Endothelial cell of umbilical vein (primary cell): ENCODE measurements at regions not wholly inside any gene's neighbourhood (a gene's known extent, or its start where the extent isn't known, plus 50 kb on each side); places are given as distances from the start of the nearest gene placed in this dataset.

Experiments
- BruUV-seq: library from RNA; stranded (reverse); fragments of 400-500 nt; replicated peaks from 2 replicates; lab custom pipeline; 2021; lab: Mats Ljungman, UMichigan
- CTCF ChIA-PET: fragments of 300-600, 350-600 bp; sonication (Branson Sonifier 250); formaldehyde crosslinking; loops from one replicate; lab custom pipeline; 2021; ENCODE audit warnings: antibody characterized with exemption, inconsistent platforms; lab: Charles Lee
- POLR2A ChIA-PET: fragments of 300-600, 350-600 bp; sonication (Branson Sonifier 250); formaldehyde crosslinking; loops from one replicate; lab custom pipeline; 2021; ENCODE audit warnings: antibody characterized with exemption, inconsistent platforms; lab: Charles Lee
- DNase-seq: peaks from one replicate; pipeline ENCODE4 v3.0.0-alpha.2; 2011; ENCODE audit warnings: low read depth, low spot score
- FAIRE-seq: peaks from 2 replicates; lab custom pipeline; 2011; peaks lifted over from hg19 to GRCh38; lab: Jason Lieb, UNC
- H2AFZ ChIP-seq: 2 replicates; pipeline ENCODE4 v1.6.0; 2012; ENCODE audit warnings: low read depth, low read length, control low read depth, inconsistent platforms
- H3K27ac ChIP-seq: 2 replicates; pipeline ENCODE4 v1.5.1; 2011; ENCODE audit warnings: low read depth, mild to moderate bottlenecking, control low read depth, low read length, moderate library complexity; ENCODE audit not compliant: insufficient read depth
- H3K27me3 ChIP-seq, 2 experiments: 2 replicates each; pipeline versions ENCODE4 v1.6.0 to v1.6.1; 2011; ENCODE audit warnings: low read length in 2 of 2, mixed read lengths in 1 of 2; ENCODE audit not compliant: control insufficient read depth in 2 of 2, insufficient read depth in 2 of 2
- H3K36me3 ChIP-seq, 2 experiments: 2 replicates in 1 of 2; 3 replicates in 1 of 2; pipeline ENCODE4 v1.5.1; 2011; ENCODE audit warnings: low read length in 2 of 2, mild to moderate bottlenecking in 1 of 2, moderate library complexity in 1 of 2; ENCODE audit not compliant: control insufficient read depth in 2 of 2, insufficient read depth in 2 of 2; ENCODE audit errors: extremely low read depth in 1 of 2
- H3K4me1 ChIP-seq: 3 replicates; pipeline ENCODE4 v1.5.1; 2011; ENCODE audit warnings: mild to moderate bottlenecking, low read length; ENCODE audit not compliant: control insufficient read depth, insufficient read depth; ENCODE audit errors: extremely low read depth
- H3K4me2 ChIP-seq: 2 replicates; pipeline ENCODE4 v1.6.1; 2011; ENCODE audit warnings: low read length, control low read depth, mixed read lengths; ENCODE audit not compliant: insufficient read depth
- H3K4me3 ChIP-seq, 3 experiments: fragments of 200-600 bp in 1 of 3; sonication (generic), shearing (Covaris generic) in 1 of 3; replicated peaks in 1 of 3; 2 replicates each; pipeline ENCODE4 v1.5.1; 2011 to 2016; ENCODE audit warnings: control low read depth in 3 of 3, low read length in 3 of 3, mild to moderate bottlenecking in 2 of 3, inconsistent platforms in 1 of 3, low read depth in 1 of 3, moderate library complexity in 1 of 3; ENCODE audit not compliant: insufficient read depth in 1 of 3
- H3K79me2 ChIP-seq: 2 replicates; pipeline ENCODE4 v1.6.0; 2012; ENCODE audit warnings: low read length, inconsistent platforms; ENCODE audit not compliant: control insufficient read depth, insufficient read depth
- H3K9ac ChIP-seq: replicated peaks from 2 replicates; pipeline ENCODE3; 2011; ENCODE audit warnings: low read length, control low read depth; ENCODE audit not compliant: insufficient read depth; ENCODE audit errors: extremely low read depth
- H3K9me1 ChIP-seq: replicated peaks from 3 replicates; pipeline ENCODE4 v1.6.0; 2011; ENCODE audit warnings: mild to moderate bottlenecking, low read length; ENCODE audit not compliant: control insufficient read depth, insufficient read depth; ENCODE audit errors: extremely low read depth
- H3K9me3 ChIP-seq: replicated peaks from 2 replicates; pipeline ENCODE4 v1.5.1; 2012; ENCODE audit warnings: low read length, inconsistent platforms; ENCODE audit not compliant: control insufficient read depth, insufficient read depth
- H4K20me1 ChIP-seq: replicated peaks from 2 replicates; pipeline ENCODE3; 2011; ENCODE audit warnings: mild to moderate bottlenecking, low read length; ENCODE audit not compliant: control insufficient read depth, insufficient read depth; ENCODE audit errors: extremely low read depth
- CTCF ChIP-seq, 2 donors: IDR thresholded peaks; 1 replicate in 1 of 2; 2 replicates in 1 of 2; pipeline ENCODE4 v1.5.1; 2011; ENCODE audit warnings: low read length in 2 of 2, mild to moderate bottlenecking in 2 of 2, moderate library complexity in 2 of 2, control low read depth in 1 of 2, inconsistent platforms in 1 of 2, low read depth in 1 of 2; ENCODE audit not compliant: insufficient read depth in 1 of 2; ENCODE audit errors: extremely low read depth in 1 of 2
- EZH2 ChIP-seq: IDR thresholded peaks from 2 replicates; pipeline ENCODE4 v1.6.1; 2012; ENCODE audit warnings: borderline replicate concordance, low read depth, mild to moderate bottlenecking, moderate library complexity, low read length, inconsistent platforms; ENCODE audit not compliant: severe bottlenecking
- FOS ChIP-seq: IDR thresholded peaks from 2 replicates; pipeline ENCODE4 v1.6.1; 2011; ENCODE audit warnings: mild to moderate bottlenecking, low read length, moderate library complexity, borderline replicate concordance; ENCODE audit not compliant: insufficient read depth
- POLR2A ChIP-seq: IDR thresholded peaks from 2 replicates; pipeline ENCODE4 v1.6.1; 2012; ENCODE audit warnings: low read depth, mild to moderate bottlenecking, control low read depth, low read length
- dilution Hi-C: fragments of 300-500 bp; cut with MboI; formaldehyde crosslinking; loops from one replicate; pipeline ENCODE4 v1.15.0; 2019; ENCODE audit warnings: low sequenced_read_pairs; ENCODE audit not compliant: extremely low pct_ligation_motif_present
- intact Hi-C: fragments of 100-400 bp; cut with micrococcal nuclease; formaldehyde crosslinking; loops from one replicate; pipeline ENCODE4 v1.10.0; 2022

DNA sequence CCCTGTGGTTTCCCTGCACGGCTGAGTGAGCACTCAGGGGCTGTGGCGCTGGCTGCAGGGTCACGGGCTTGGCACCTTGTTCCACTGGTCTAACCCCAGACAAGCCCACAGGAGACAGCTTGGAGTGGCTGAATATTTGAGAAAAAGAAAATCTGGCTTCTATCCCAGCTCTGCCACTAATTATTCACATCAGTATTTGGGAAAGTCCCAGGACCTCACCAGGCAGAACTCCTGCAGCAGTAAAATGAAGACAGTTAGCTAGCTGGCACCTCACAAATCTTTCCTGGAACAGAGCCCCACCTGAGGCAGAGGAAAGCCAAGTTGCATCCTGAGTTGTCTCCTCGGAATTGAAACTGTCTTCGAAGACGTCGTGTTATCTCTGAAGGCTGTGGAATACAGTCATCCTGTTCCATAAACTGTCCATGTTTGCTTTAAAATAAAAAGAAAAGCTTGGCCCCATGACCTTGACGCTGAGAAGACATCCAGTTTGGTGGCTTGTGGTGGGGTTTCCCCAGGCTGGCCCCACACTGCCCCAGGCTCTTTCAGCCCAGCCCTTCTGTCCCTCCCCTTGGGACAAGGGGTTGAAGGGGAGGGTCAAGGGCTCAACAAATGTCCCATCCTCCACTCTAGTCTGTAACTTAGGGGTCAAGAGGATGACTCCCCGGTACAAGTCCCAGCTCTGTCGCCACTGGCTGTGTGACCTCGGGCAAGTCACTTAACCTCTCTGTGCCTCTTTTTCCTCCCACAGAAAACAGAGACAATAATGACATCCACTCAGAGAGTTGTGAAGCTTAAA is 93.8 kb upstream of the TMPRSS2 start:
- H3K9me1 ChIP-seq: no peaks in the 10 kb centered on the region
- no peak overlapping the region for H3K4me2 ChIP-seq
- H3K4me1 ChIP-seq: no peaks in the 10 kb centered on the region
- H3K9me3 ChIP-seq: no peaks in the 10 kb centered on the region
- H3K27me3 ChIP-seq: no peaks in the 10 kb centered on the region
- H4K20me1 ChIP-seq: no peaks in the 10 kb centered on the region
- H3K4me3 ChIP-seq: no peak overlapping the region
- no peaks in the 10 kb centered on the region for H3K79me2 ChIP-seq
- DNase-seq (no peak), FAIRE-seq (no peak)
- ChIA-PET CTCF (interaction anchor here (0.7 to 1.2 kb wide), 3 partner anchors 11 to 318 kb away, joined by 3 read pairs; no protein-coding TSS in a partner anchor), POLR2A (no interaction called here)
- dilution Hi-C loops (no loop called here), intact Hi-C loops (no loop called here)
- no peak overlapping the region for H2AFZ ChIP-seq
- H3K27ac ChIP-seq: no peak overlapping the region
- BruUV-seq: no TSS peak
- H3K36me3 ChIP-seq: no peaks in the 10 kb centered on the region
- no peak for TF ChIP-seq EZH2
- no peak for TF ChIP-seq FOS
- TF ChIP-seq POLR2A: no peak
- no peak for TF ChIP-seq CTCF (IDR thresholded peaks at IDR 0.05; ENCODE audit: extremely low read depth in 1 of 2, insufficient read depth in 1 of 2, low read depth in 1 of 2, low read length in 2 of 2)
- H3K9ac ChIP-seq: no peak overlapping the region
